Suprapubic skin (tissue), 4 donors: ENCODE measurements at regions not wholly inside any gene's neighbourhood (a gene's known extent, or its start where the extent isn't known, plus 50 kb on each side); places are given as distances from the start of the nearest gene placed in this dataset.

Experiments used
- POLR2A ChIP-seq, 2 donors: fragments of 450-650 bp; IDR thresholded peaks; one replicate each; pipeline ENCODE4 v1.6.1; 2017; ENCODE audit warnings: antibody characterized with exemption in 2 of 2, mild to moderate bottlenecking in 2 of 2, moderate library complexity in 2 of 2
- POLR2AphosphoS5 ChIP-seq, 3 donors: sonication (generic); formaldehyde crosslinking; IDR thresholded peaks; one replicate each; pipeline ENCODE4 v1.6.1; 2017; ENCODE audit warnings: antibody characterized with exemption in 3 of 3
- TF ChIP-seq, protein P1 (sequence below), 2 donors: fragments of 200-600 bp in 1 of 2; fragments of 450-650 bp in 1 of 2; sonication (generic) in 1 of 2; IDR thresholded peaks; one replicate each; pipeline ENCODE4 v1.5.1; 2016 to 2019; ENCODE audit warnings: antibody characterized with exemption in 2 of 2, mild to moderate bottlenecking in 1 of 2, moderate library complexity in 1 of 2

- TF ChIP-seq POLR2A (IDR thresholded peaks at IDR 0.05): no peak
- TF ChIP-seq POLR2AphosphoS5 (IDR thresholded peaks at IDR 0.05): no peak
- TF ChIP-seq, protein P1, sequence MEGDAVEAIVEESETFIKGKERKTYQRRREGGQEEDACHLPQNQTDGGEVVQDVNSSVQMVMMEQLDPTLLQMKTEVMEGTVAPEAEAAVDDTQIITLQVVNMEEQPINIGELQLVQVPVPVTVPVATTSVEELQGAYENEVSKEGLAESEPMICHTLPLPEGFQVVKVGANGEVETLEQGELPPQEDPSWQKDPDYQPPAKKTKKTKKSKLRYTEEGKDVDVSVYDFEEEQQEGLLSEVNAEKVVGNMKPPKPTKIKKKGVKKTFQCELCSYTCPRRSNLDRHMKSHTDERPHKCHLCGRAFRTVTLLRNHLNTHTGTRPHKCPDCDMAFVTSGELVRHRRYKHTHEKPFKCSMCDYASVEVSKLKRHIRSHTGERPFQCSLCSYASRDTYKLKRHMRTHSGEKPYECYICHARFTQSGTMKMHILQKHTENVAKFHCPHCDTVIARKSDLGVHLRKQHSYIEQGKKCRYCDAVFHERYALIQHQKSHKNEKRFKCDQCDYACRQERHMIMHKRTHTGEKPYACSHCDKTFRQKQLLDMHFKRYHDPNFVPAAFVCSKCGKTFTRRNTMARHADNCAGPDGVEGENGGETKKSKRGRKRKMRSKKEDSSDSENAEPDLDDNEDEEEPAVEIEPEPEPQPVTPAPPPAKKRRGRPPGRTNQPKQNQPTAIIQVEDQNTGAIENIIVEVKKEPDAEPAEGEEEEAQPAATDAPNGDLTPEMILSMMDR (IDR thresholded peaks at IDR 0.05): no peak
These were observed 562.6 kb upstream of the DPPA4 start for GRCh38 chr3:109899925-109900324.
